Neutrophil (primary cell): ENCODE measurements at regions not wholly inside any gene's neighbourhood (a gene's known extent, or its start where the extent isn't known, plus 50 kb on each side); places are given as distances from the start of the nearest gene placed in this dataset.

Experiments used
- H3K27ac ChIP-seq: fragments of 200-600 bp; sonication (generic); 2 replicates; pipeline ENCODE4 v1.5.1; 2016; ENCODE audit warnings: mild to moderate bottlenecking, moderate library complexity
- H3K27me3 ChIP-seq: fragments of 200-600 bp; sonication (generic); 2 replicates; pipeline ENCODE4 v1.6.0; 2016; ENCODE audit warnings: mild to moderate bottlenecking
- H3K36me3 ChIP-seq: fragments of 200-600 bp; sonication (generic); 2 replicates; pipeline ENCODE4 v1.5.1; 2017
- H3K4me1 ChIP-seq, 2 experiments: fragments of 200-600 bp in 1 of 2; sonication (generic) in 1 of 2; 1 replicate in 1 of 2; 2 replicates in 1 of 2; pipeline versions ENCODE4 v1.5.1 to v1.6.1; 2013 to 2016; ENCODE audit warnings: low read depth in 1 of 2, low read length in 1 of 2, mild to moderate bottlenecking in 1 of 2, moderate library complexity in 1 of 2; ENCODE audit not compliant: control insufficient read depth in 1 of 2, insufficient read depth in 1 of 2
- H3K4me3 ChIP-seq, 2 experiments: fragments of 200-600 bp in 1 of 2; sonication (generic) in 1 of 2; 1 replicate in 1 of 2; 2 replicates in 1 of 2; pipeline ENCODE4 v1.5.1; 2013 to 2016; ENCODE audit warnings: low read depth in 1 of 2, low read length in 1 of 2, mild to moderate bottlenecking in 1 of 2, moderate library complexity in 1 of 2
- H3K9me3 ChIP-seq: fragments of 200-600 bp; sonication (generic); 2 replicates; pipeline ENCODE4 v1.5.1; 2016
- CTCF ChIP-seq: fragments of 200-600 bp; sonication (generic); IDR thresholded peaks from 2 replicates; pipeline ENCODE4 v1.5.1; 2016; ENCODE audit warnings: antibody characterized with exemption

- no peak for TF ChIP-seq CTCF
- Histone ChIP-seq H3K27me3 (no peaks in the 10 kb centered on the region), H3K4me3 (no peak overlapping the region), H3K27ac (no peak overlapping the region), H3K4me1 (no peaks in the 10 kb centered on the region), H3K36me3 (no peaks in the 10 kb centered on the region), H3K9me3 (no peaks in the 10 kb centered on the region)
Observed at GRCh38 chr9:73824671-73825070, 672.5 kb upstream of the RORB start.

DNA sequence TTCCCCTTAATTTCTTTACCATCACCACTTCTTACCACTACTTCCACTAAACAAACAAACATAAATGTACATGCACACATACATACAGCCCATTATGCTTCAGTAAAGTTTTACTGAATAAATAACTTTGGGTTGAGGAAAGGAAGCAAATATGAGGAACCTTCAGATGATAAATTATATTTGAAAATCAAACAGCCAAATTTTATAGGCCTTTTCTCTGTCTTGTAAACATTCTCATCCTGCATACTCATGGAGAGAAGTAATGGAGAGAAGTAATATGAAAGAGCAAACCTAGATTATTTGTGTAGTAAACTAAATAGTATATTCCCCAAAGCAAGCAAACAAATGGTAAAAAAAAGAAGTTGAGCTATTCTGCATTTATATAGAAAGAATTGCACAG, 658.3 kb upstream of the RORB start:
- Histone ChIP-seq H3K27ac (no peak overlapping the region), H3K4me1 (no peaks in the 10 kb centered on the region), H3K27me3 (no peaks in the 10 kb centered on the region), H3K9me3 (no peaks in the 10 kb centered on the region), H3K36me3 (no peaks in the 10 kb centered on the region), H3K4me3 (no peak overlapping the region)
- no peak for TF ChIP-seq CTCF

- H3K4me1 ChIP-seq: no peaks in the 10 kb centered on the region
- H3K27ac ChIP-seq: no peak overlapping the region
- no peak for TF ChIP-seq CTCF
- H3K27me3 ChIP-seq: no peaks in the 10 kb centered on the region
- H3K9me3 ChIP-seq: no peaks in the 10 kb centered on the region
- H3K4me3 ChIP-seq: no peak overlapping the region
- no peaks in the 10 kb centered on the region for H3K36me3 ChIP-seq
Observed at GRCh38 chr9:73839471-73839870, 657.7 kb upstream of the RORB start.

- no peak overlapping the region for H3K27ac ChIP-seq
- no peaks in the 10 kb centered on the region for H3K27me3 ChIP-seq
- TF ChIP-seq CTCF: no peak
- H3K36me3 ChIP-seq: no peaks in the 10 kb centered on the region
- no peaks in the 10 kb centered on the region for H3K9me3 ChIP-seq
- no peak overlapping the region for H3K4me3 ChIP-seq
- no peaks in the 10 kb centered on the region for H3K4me1 ChIP-seq
Observed at GRCh38 chr9:73841018-73841417, 656.1 kb upstream of the RORB start.

DNA sequence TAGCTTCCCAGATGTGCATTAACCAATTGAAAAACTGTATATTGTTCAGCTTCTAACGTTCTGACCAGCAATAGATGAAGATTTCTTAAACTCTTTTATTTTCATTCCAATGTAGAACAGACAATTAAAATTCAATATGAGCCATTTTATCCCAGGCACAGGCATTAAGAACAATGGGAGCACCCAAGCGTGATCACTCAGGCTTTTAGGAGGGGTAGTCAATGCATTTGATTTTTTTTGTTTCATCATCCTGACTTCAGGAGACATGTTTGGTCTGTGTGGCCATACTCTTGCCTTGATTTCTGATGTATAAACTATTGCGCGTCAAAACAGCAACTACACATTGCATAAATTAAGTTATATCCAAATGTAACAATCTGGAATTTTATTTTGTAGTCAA, 653.0 kb upstream of the RORB start:
- Histone ChIP-seq H3K36me3 (no peaks in the 10 kb centered on the region), H3K27ac (no peak overlapping the region), H3K27me3 (no peaks in the 10 kb centered on the region), H3K4me3 (no peak overlapping the region), H3K4me1 (no peaks in the 10 kb centered on the region), H3K9me3 (no peaks in the 10 kb centered on the region)
- no peak for TF ChIP-seq CTCF

GRCh38 chr9:73845539-73845938, 651.6 kb upstream of the RORB start:
- Histone ChIP-seq H3K36me3 (no peaks in the 10 kb centered on the region), H3K4me1 (no peaks in the 10 kb centered on the region), H3K9me3 (no peaks in the 10 kb centered on the region), H3K4me3 (no peak overlapping the region), H3K27me3 (no peaks in the 10 kb centered on the region), H3K27ac (no peak overlapping the region)
- no peak for TF ChIP-seq CTCF
